Stomach (tissue), 4 donors: ENCODE measurements at regions not wholly inside any gene's neighbourhood (a gene's known extent, or its start where the extent isn't known, plus 50 kb on each side); places are given as distances from the start of the nearest gene placed in this dataset.

Experiments used
- POLR2A ChIP-seq, 4 donors: fragments of 450-650 bp; IDR thresholded peaks; one replicate each; pipeline ENCODE4 v1.6.1; 2016; ENCODE audit warnings: antibody characterized with exemption in 4 of 4, control low read depth in 2 of 4, mild to moderate bottlenecking in 1 of 4, moderate library complexity in 1 of 4
- POLR2AphosphoS5 ChIP-seq, 3 donors: sonication (generic); formaldehyde crosslinking; IDR thresholded peaks; one replicate each; pipeline ENCODE4 v1.6.1; 2016; ENCODE audit warnings: antibody characterized with exemption in 3 of 3
- TF ChIP-seq, protein P1 (sequence below), 7 experiments: fragments of 450-650 bp in 4 of 7; fragments of 200-600 bp in 3 of 7; sonication (generic) in 3 of 7; IDR thresholded peaks; one replicate each; pipeline ENCODE4 v1.5.1; 2016 to 2019; ENCODE audit warnings: antibody characterized with exemption in 7 of 7, control low read depth in 2 of 7, mild to moderate bottlenecking in 1 of 7

DNA sequence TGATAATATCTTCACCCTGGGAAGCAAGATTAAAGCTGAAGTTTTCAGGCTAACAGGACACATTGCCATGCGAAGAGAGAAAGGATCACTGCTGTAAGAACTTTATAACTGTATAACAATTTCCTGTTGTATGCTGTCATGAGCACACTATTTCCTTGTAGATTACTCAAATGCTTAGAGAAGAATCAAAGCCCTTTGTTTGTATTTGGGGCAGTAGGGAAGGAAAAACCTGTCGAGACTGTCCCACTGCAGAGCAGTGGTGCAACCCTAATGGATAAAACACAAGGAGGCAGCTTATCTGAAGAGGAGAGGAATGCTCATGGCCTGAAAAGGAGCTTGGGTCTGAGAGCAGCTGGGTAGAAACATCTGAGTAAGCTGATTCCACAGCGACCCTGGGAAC lies 327.7 kb upstream of the NPSR1 start:
- no peak for TF ChIP-seq POLR2AphosphoS5 (IDR thresholded peaks at IDR 0.05)
- TF ChIP-seq, protein P1, sequence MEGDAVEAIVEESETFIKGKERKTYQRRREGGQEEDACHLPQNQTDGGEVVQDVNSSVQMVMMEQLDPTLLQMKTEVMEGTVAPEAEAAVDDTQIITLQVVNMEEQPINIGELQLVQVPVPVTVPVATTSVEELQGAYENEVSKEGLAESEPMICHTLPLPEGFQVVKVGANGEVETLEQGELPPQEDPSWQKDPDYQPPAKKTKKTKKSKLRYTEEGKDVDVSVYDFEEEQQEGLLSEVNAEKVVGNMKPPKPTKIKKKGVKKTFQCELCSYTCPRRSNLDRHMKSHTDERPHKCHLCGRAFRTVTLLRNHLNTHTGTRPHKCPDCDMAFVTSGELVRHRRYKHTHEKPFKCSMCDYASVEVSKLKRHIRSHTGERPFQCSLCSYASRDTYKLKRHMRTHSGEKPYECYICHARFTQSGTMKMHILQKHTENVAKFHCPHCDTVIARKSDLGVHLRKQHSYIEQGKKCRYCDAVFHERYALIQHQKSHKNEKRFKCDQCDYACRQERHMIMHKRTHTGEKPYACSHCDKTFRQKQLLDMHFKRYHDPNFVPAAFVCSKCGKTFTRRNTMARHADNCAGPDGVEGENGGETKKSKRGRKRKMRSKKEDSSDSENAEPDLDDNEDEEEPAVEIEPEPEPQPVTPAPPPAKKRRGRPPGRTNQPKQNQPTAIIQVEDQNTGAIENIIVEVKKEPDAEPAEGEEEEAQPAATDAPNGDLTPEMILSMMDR (IDR thresholded peaks at IDR 0.05): no peak
- no peak for TF ChIP-seq POLR2A (IDR thresholded peaks at IDR 0.05)
